Neural progenitor cell (in vitro differentiated cells): ENCODE measurements at regions not wholly inside any gene's neighbourhood (a gene's known extent, or its start where the extent isn't known, plus 50 kb on each side); places are given as distances from the start of the nearest gene placed in this dataset.

ENCODE experiments used
- DNase-seq: peaks from one replicate; pipeline ENCODE4 v3.0.0-alpha.2; 2016; ENCODE audit warnings: low spot score
- H2AFZ ChIP-seq: fragments of 200-600 bp; sonication (generic); replicated peaks from 2 replicates; pipeline ENCODE4 v1.6.1; 2016; ENCODE audit warnings: antibody characterized with exemption
- H3F3A ChIP-seq: fragments of 200-600 bp; sonication (generic); 2 replicates; pipeline ENCODE4 v1.6.1; 2016; ENCODE audit warnings: antibody characterized with exemption, low read depth
- H3K27ac ChIP-seq: fragments of 200-600 bp; sonication (generic); 2 replicates; pipeline ENCODE4 v1.5.1; 2016; ENCODE audit warnings: mild to moderate bottlenecking
- H3K27me3 ChIP-seq: fragments of 200-600 bp; sonication (generic); 2 replicates; pipeline ENCODE4 v1.6.1; 2016; ENCODE audit warnings: mild to moderate bottlenecking, moderate library complexity
- H3K36me3 ChIP-seq: fragments of 200-600 bp; sonication (generic); 2 replicates; pipeline ENCODE4 v1.5.1; 2016
- H3K4me1 ChIP-seq: fragments of 200-600 bp; sonication (generic); 2 replicates; pipeline ENCODE4 v1.6.1; 2016; ENCODE audit warnings: mixed run types
- H3K4me2 ChIP-seq: fragments of 200-600 bp; sonication (generic); 2 replicates; pipeline ENCODE4 v1.6.1; 2016
- H3K4me3 ChIP-seq: fragments of 200-600 bp; sonication (generic); 2 replicates; pipeline ENCODE4 v1.5.1; 2016
- H3K79me2 ChIP-seq: fragments of 200-600 bp; sonication (generic); 2 replicates; pipeline ENCODE4 v1.6.1; 2016; ENCODE audit warnings: low read depth
- H3K9ac ChIP-seq: fragments of 200-600 bp; sonication (generic); 2 replicates; pipeline ENCODE4 v1.6.1; 2016
- H3K9me3 ChIP-seq: fragments of 200-600 bp; sonication (generic); 2 replicates; pipeline ENCODE4 v1.5.1; 2016; ENCODE audit warnings: low read depth
- H4K20me1 ChIP-seq: fragments of 200-600 bp; sonication (generic); 2 replicates; pipeline ENCODE4 v1.6.1; 2016; ENCODE audit warnings: low read depth
- H3K27ac Mint-ChIP-seq: 3 replicates; pipeline ENCODE4 v1.8.0; 2021; ENCODE audit warnings: mixed read lengths
- H3K27me3 Mint-ChIP-seq: 2 replicates; pipeline ENCODE4 v1.8.0; 2022; ENCODE audit warnings: low read depth, mild to moderate bottlenecking, inconsistent platforms, moderate library complexity, mixed read lengths; ENCODE audit not compliant: insufficient read depth
- H3K36me3 Mint-ChIP-seq: 3 replicates; pipeline ENCODE4 v1.8.0; 2021; ENCODE audit warnings: mixed read lengths
- H3K4me1 Mint-ChIP-seq: 3 replicates; pipeline ENCODE4 v1.8.0; 2021; ENCODE audit warnings: mixed read lengths
- H3K4me3 Mint-ChIP-seq: 3 replicates; pipeline ENCODE4 v1.8.0; 2021; ENCODE audit warnings: mild to moderate bottlenecking, moderate library complexity, mixed read lengths
- H3K9me3 Mint-ChIP-seq: 3 replicates; pipeline ENCODE4 v1.8.0; 2020; ENCODE audit warnings: mixed read lengths
- EZH2 ChIP-seq: fragments of 200-600 bp; sonication (generic); IDR thresholded peaks from 2 replicates; pipeline ENCODE4 v1.6.1; 2017; ENCODE audit warnings: antibody characterized with exemption, mild to moderate bottlenecking, moderate library complexity
- EZH2phosphoT487 ChIP-seq: fragments of 200-600 bp; sonication (generic); IDR thresholded peaks from 2 replicates; pipeline ENCODE4 v1.6.1; 2017; ENCODE audit warnings: antibody characterized with exemption
- TF ChIP-seq, protein P1 (sequence below): fragments of 200-600 bp; sonication (generic); IDR thresholded peaks from 2 replicates; pipeline ENCODE4 v1.5.1; 2017; ENCODE audit warnings: antibody characterized with exemption, mild to moderate bottlenecking

DNA sequence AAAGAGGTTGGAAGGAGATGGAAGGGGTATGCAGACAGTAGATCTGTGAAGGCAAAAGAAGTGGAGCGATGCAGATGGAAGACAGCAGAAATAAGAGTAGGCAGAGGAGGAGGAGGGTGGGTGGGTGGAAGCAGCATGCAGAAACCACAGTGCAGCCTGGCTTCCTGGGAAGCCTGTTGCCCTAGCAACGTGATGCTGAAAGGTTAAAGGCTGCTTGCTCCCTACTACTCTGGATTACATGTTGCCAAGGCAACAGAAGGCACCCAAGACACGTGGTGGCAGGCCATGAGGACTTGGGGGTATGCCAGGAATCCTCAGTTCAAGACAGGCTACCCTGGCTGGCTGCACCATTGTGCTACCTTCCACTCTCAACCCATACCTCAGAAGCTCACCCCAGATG is 129.6 kb downstream of the GRIN2B start:
- H3K4me3 Mint-ChIP-seq: peak overlapping the region; percentile 5
- H3K36me3 Mint-ChIP-seq: no peaks in the 10 kb centered on the region
- no peak overlapping the region for H3K4me3 ChIP-seq
- no peaks in the 10 kb centered on the region for H3K27me3 ChIP-seq
- no peaks in the 10 kb centered on the region for H3K36me3 ChIP-seq
- H4K20me1 ChIP-seq: no peaks in the 10 kb centered on the region
- no peaks in the 10 kb centered on the region for H3K9me3 Mint-ChIP-seq
- H3F3A ChIP-seq: no peaks in the 10 kb centered on the region
- peak; percentile 94 for DNase-seq
- peaks cover 24% of the 10 kb centered on the region for H3K4me1 ChIP-seq
- no peak overlapping the region for H3K9ac ChIP-seq
- H2AFZ ChIP-seq: no peak overlapping the region
- H3K79me2 ChIP-seq: no peaks in the 10 kb centered on the region
- H3K27me3 Mint-ChIP-seq: no peaks in the 10 kb centered on the region
- no peak overlapping the region for H3K27ac ChIP-seq
- H3K9me3 ChIP-seq: no peaks in the 10 kb centered on the region
- TF ChIP-seq EZH2: no peak
- TF ChIP-seq, protein P1, sequence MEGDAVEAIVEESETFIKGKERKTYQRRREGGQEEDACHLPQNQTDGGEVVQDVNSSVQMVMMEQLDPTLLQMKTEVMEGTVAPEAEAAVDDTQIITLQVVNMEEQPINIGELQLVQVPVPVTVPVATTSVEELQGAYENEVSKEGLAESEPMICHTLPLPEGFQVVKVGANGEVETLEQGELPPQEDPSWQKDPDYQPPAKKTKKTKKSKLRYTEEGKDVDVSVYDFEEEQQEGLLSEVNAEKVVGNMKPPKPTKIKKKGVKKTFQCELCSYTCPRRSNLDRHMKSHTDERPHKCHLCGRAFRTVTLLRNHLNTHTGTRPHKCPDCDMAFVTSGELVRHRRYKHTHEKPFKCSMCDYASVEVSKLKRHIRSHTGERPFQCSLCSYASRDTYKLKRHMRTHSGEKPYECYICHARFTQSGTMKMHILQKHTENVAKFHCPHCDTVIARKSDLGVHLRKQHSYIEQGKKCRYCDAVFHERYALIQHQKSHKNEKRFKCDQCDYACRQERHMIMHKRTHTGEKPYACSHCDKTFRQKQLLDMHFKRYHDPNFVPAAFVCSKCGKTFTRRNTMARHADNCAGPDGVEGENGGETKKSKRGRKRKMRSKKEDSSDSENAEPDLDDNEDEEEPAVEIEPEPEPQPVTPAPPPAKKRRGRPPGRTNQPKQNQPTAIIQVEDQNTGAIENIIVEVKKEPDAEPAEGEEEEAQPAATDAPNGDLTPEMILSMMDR: no peak
- no peak for TF ChIP-seq EZH2phosphoT487
- peak overlapping the region; percentile 2 for H3K27ac Mint-ChIP-seq
- H3K4me2 ChIP-seq: peak overlapping the region; percentile 56
- peaks cover 30% of the 10 kb centered on the region for H3K4me1 Mint-ChIP-seq

DNA sequence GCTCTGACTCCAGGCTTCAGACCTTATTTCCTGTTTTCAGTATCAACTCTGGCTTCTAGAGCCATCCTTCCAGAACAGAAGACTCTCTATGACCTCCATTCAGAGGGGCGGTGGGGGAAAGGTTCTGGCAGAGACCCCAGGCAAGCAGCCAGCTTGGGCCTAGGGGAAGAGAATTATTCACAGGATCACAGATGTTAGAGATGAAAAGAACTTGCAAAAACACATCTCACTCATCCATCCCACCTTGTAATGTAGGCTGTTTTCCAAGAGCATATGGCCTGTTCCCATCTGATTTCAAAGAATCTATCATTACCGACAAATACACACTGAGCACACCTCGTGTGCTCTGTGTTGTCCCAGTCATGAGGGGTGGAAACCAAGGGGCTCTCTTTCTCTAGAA is 131.9 kb downstream of the GRIN2B start:
- Mint-ChIP-seq H3K4me3 (no peak overlapping the region), H3K4me1 (peaks cover 33% of the 10 kb centered on the region), H3K27me3 (no peaks in the 10 kb centered on the region), H3K9me3 (peaks cover 2% of the 10 kb centered on the region), H3K27ac (no peak overlapping the region), H3K36me3 (no peaks in the 10 kb centered on the region)
- no peaks in the 10 kb centered on the region for H4K20me1 ChIP-seq
- no peaks in the 10 kb centered on the region for H3K36me3 ChIP-seq
- H3K79me2 ChIP-seq: no peaks in the 10 kb centered on the region
- H3K4me2 ChIP-seq: no peak overlapping the region
- no peaks in the 10 kb centered on the region for H3K27me3 ChIP-seq
- no peak for TF ChIP-seq EZH2phosphoT487
- TF ChIP-seq, protein P1: no peak
- TF ChIP-seq EZH2: no peak
- H3K9ac ChIP-seq: no peak overlapping the region
- no peak for DNase-seq
- H2AFZ ChIP-seq: no peak overlapping the region
- H3K4me1 ChIP-seq: peaks cover 29% of the 10 kb centered on the region
- no peaks in the 10 kb centered on the region for H3K9me3 ChIP-seq
- no peak overlapping the region for H3K27ac ChIP-seq
- H3K4me3 ChIP-seq: no peak overlapping the region
- H3F3A ChIP-seq: peaks cover 4% of the 10 kb centered on the region

DNA sequence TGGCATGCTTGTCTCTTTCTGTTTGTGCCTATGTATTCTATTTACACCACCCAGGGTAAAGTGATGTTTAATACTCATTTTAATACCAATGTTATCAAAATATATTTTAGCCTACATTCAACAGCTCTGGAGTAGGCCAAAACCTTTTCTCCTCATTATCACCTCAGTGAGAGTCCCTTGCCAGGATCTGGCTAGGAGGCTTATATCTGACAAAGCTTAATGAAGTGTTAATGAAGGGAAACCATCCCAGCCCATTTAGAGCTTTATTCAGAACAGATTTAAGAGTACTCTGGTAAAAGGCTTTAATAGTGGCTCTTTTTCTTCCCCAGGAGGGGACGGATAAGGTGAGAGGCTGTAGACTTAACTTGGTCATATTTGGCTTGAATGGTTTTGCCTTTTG is 137.6 kb downstream of the GRIN2B start:
- H3K4me1 Mint-ChIP-seq: peaks cover 9% of the 10 kb centered on the region
- Histone ChIP-seq H3F3A (peaks cover 12% of the 10 kb centered on the region), H3K4me3 (no peak overlapping the region), H2AFZ (no peak overlapping the region), H3K9ac (no peak overlapping the region), H3K27me3 (no peaks in the 10 kb centered on the region), H3K4me1 (peaks cover 20% of the 10 kb centered on the region), H3K79me2 (no peaks in the 10 kb centered on the region), H3K9me3 (no peaks in the 10 kb centered on the region), H3K4me2 (no peak overlapping the region), H4K20me1 (no peaks in the 10 kb centered on the region), H3K27ac (peak overlapping the region; percentile 68), H3K36me3 (no peaks in the 10 kb centered on the region)
- H3K9me3 Mint-ChIP-seq: peaks cover 2% of the 10 kb centered on the region
- no peaks in the 10 kb centered on the region for H3K36me3 Mint-ChIP-seq
- H3K4me3 Mint-ChIP-seq: no peak overlapping the region
- peak; percentile 23 for DNase-seq
- H3K27me3 Mint-ChIP-seq: no peaks in the 10 kb centered on the region
- no peak overlapping the region for H3K27ac Mint-ChIP-seq
- no peak for TF ChIP-seq EZH2
- TF ChIP-seq, protein P1: no peak
- no peak for TF ChIP-seq EZH2phosphoT487
